H9 (cell line): ENCODE measurements at regions not wholly inside any gene's neighbourhood (a gene's known extent, or its start where the extent isn't known, plus 50 kb on each side); places are given as distances from the start of the nearest gene placed in this dataset.

Experiments
- DNase-seq: peaks from one replicate; pipeline ENCODE4 v3.0.0-alpha.2; 2017
- H2AFZ ChIP-seq: one replicate; pipeline ENCODE4 v1.6.1; 2013; ENCODE audit warnings: mild to moderate bottlenecking, low read length, control low read depth, moderate library complexity
- H2AK5ac ChIP-seq: 2 replicates; pipeline ENCODE4 v1.6.1; 2013; ENCODE audit warnings: low read length, control low read depth, mixed read lengths; ENCODE audit not compliant: insufficient read length
- H2BK120ac ChIP-seq: one replicate; pipeline ENCODE4 v1.6.1; 2013; ENCODE audit warnings: low read depth, mild to moderate bottlenecking, low read length, control low read depth, inconsistent platforms; ENCODE audit not compliant: poor library complexity, severe bottlenecking
- H2BK12ac ChIP-seq: 2 replicates; pipeline ENCODE4 v1.6.1; 2013; ENCODE audit warnings: low read length, control low read depth, mixed read lengths, low read depth; ENCODE audit not compliant: insufficient read length
- H2BK15ac ChIP-seq: 2 replicates; pipeline ENCODE4 v1.6.1; 2013; ENCODE audit warnings: low read depth, low read length, control low read depth
- H2BK20ac ChIP-seq: one replicate; pipeline ENCODE4 v1.6.1; 2013; ENCODE audit warnings: low read depth, mild to moderate bottlenecking, low read length, control low read depth, inconsistent platforms; ENCODE audit not compliant: poor library complexity, severe bottlenecking
- H2BK5ac ChIP-seq: 2 replicates; pipeline ENCODE4 v1.6.1; 2013; ENCODE audit warnings: low read length, control low read depth, mixed read lengths; ENCODE audit not compliant: insufficient read length
- H3K14ac ChIP-seq: 2 replicates; pipeline ENCODE4 v1.6.1; 2013; ENCODE audit warnings: low read length, control low read depth; ENCODE audit not compliant: insufficient read depth
- H3K18ac ChIP-seq: 2 replicates; pipeline ENCODE4 v1.6.1; 2013; ENCODE audit warnings: low read depth, mild to moderate bottlenecking, mixed read lengths, low read length, control low read depth; ENCODE audit not compliant: insufficient read length
- H3K23ac ChIP-seq: 2 replicates; pipeline ENCODE4 v1.6.1; 2013; ENCODE audit warnings: low read length, control low read depth, mixed read lengths, low read depth; ENCODE audit not compliant: insufficient read length
- H3K23me2 ChIP-seq: 2 replicates; pipeline ENCODE4 v1.6.1; 2013; ENCODE audit warnings: low read depth, mild to moderate bottlenecking, mixed read lengths, low read length, control low read depth; ENCODE audit not compliant: insufficient read length, poor library complexity, severe bottlenecking
- H3K27ac ChIP-seq: 2 replicates; pipeline ENCODE4 v1.5.1; 2013; ENCODE audit warnings: low read length, control low read depth, mixed read lengths, low read depth; ENCODE audit not compliant: insufficient read length
- H3K27me3 ChIP-seq: 2 replicates; pipeline ENCODE4 v1.6.1; 2013; ENCODE audit warnings: low read length, control low read depth, inconsistent platforms; ENCODE audit not compliant: insufficient read depth
- H3K4ac ChIP-seq: 2 replicates; pipeline ENCODE4 v1.6.1; 2013; ENCODE audit warnings: low read depth, mild to moderate bottlenecking, control low read depth, inconsistent platforms, low read length, moderate library complexity
- H3K4me1 ChIP-seq: 2 replicates; pipeline ENCODE4 v1.6.1; 2013; ENCODE audit warnings: low read length, control low read depth, inconsistent platforms; ENCODE audit not compliant: insufficient read depth
- H3K4me2 ChIP-seq: 2 replicates; pipeline ENCODE4 v1.6.1; 2013; ENCODE audit warnings: low read length, control low read depth, mixed read lengths; ENCODE audit not compliant: insufficient read length, insufficient read depth
- H3K56ac ChIP-seq: 2 replicates; pipeline ENCODE4 v1.6.1; 2013; ENCODE audit warnings: low read depth, mild to moderate bottlenecking, mixed read lengths, low read length, control low read depth; ENCODE audit not compliant: insufficient read length
- H3K79me1 ChIP-seq: 2 replicates; pipeline ENCODE4 v1.6.1; 2013; ENCODE audit warnings: low read depth, mild to moderate bottlenecking, moderate library complexity, low read length, control low read depth, inconsistent platforms; ENCODE audit not compliant: insufficient read depth, poor library complexity, severe bottlenecking
- H3K79me2 ChIP-seq: 2 replicates; pipeline ENCODE4 v1.6.1; 2013; ENCODE audit warnings: low read length, control low read depth, inconsistent platforms; ENCODE audit not compliant: insufficient read depth
- H3K9ac ChIP-seq: 2 replicates; pipeline ENCODE4 v1.6.1; 2013; ENCODE audit warnings: low read length, control low read depth, mixed read lengths; ENCODE audit not compliant: insufficient read length; ENCODE audit errors: extremely low read depth
- H3K9me3 ChIP-seq: one replicate; pipeline ENCODE4 v1.6.1; 2013; ENCODE audit warnings: low read depth, low read length, inconsistent platforms; ENCODE audit not compliant: control insufficient read depth
- H3T11ph ChIP-seq: one replicate; pipeline ENCODE4 v1.6.1; 2013; ENCODE audit warnings: mild to moderate bottlenecking, low read length, control low read depth, inconsistent platforms
- H4K20me1 ChIP-seq: one replicate; pipeline ENCODE4 v1.6.1; 2013; ENCODE audit not compliant: control insufficient read depth, insufficient read length, insufficient read depth
- H4K5ac ChIP-seq: 2 replicates; pipeline ENCODE4 v1.6.1; 2013; ENCODE audit warnings: low read depth, mild to moderate bottlenecking, mixed read lengths, low read length, control low read depth; ENCODE audit not compliant: insufficient read length
- H4K8ac ChIP-seq: replicated peaks from 2 replicates; pipeline ENCODE4 v1.6.1; 2013; ENCODE audit warnings: low read length, control low read depth, mixed read lengths, low read depth; ENCODE audit not compliant: insufficient read length
- H4K91ac ChIP-seq: 2 replicates; pipeline ENCODE4 v1.6.1; 2013; ENCODE audit warnings: low read depth, mild to moderate bottlenecking, moderate library complexity, mixed read lengths, low read length, control low read depth; ENCODE audit not compliant: insufficient read length
- H3K27ac Mint-ChIP-seq, 3 experiments: 2 replicates in 2 of 3; 3 replicates in 1 of 3; pipeline ENCODE4 v1.8.0; 2020 to 2021; ENCODE audit warnings: mixed read lengths in 3 of 3, mild to moderate bottlenecking in 1 of 3, moderate library complexity in 1 of 3
- H3K27me3 Mint-ChIP-seq: 2 replicates; pipeline ENCODE4 v1.8.0; 2021; ENCODE audit warnings: low read depth, mild to moderate bottlenecking, moderate library complexity, mixed read lengths
- H3K36me3 Mint-ChIP-seq, 3 experiments: 2 replicates in 2 of 3; 3 replicates in 1 of 3; pipeline ENCODE4 v1.8.0; 2020 to 2021; ENCODE audit warnings: low read depth in 3 of 3, mixed read lengths in 3 of 3; ENCODE audit not compliant: insufficient read depth in 1 of 3
- H3K4me1 Mint-ChIP-seq, 2 experiments: 2 replicates each; pipeline ENCODE4 v1.8.0; 2020; ENCODE audit warnings: mixed read lengths in 2 of 2
- H3K4me3 Mint-ChIP-seq, 2 experiments: 2 replicates in 1 of 2; 3 replicates in 1 of 2; pipeline ENCODE4 v1.8.0; 2020 to 2021; ENCODE audit warnings: mild to moderate bottlenecking in 2 of 2, mixed read lengths in 2 of 2, moderate library complexity in 1 of 2
- H3K9me3 Mint-ChIP-seq, 2 experiments: 2 replicates in 1 of 2; 3 replicates in 1 of 2; pipeline ENCODE4 v1.8.0; 2020; ENCODE audit warnings: mild to moderate bottlenecking in 2 of 2, mixed read lengths in 2 of 2, moderate library complexity in 1 of 2
- CTCF ChIP-seq: fragments of 200-600 bp; sonication (generic); conservative IDR thresholded peaks from 3 replicates; pipeline ENCODE4 v1.8.0; 2021; ENCODE audit warnings: antibody characterized with exemption, mild to moderate bottlenecking
- WGBS: extraction: QIAGEN DNeasy Blood & Tissue Kit; methylation state at CpG from one replicate; pipeline ENCODE4 v1.1.7; 2013; ENCODE audit warnings: missing lambda C conversion rate, low lambda C conversion rate, mixed read lengths; ENCODE audit not compliant: insufficient read length; ENCODE audit errors: extremely low coverage; 5-methylcytosine and 5-hydroxymethylcytosine counted together

- Histone ChIP-seq H4K8ac (no peak overlapping the region), H2AFZ (no peak overlapping the region), H2BK12ac (no peak overlapping the region), H3K79me2 (no peaks in the 10 kb centered on the region), H3K27me3 (no peaks in the 10 kb centered on the region), H2BK20ac (no peak overlapping the region), H3K9me3 (no peaks in the 10 kb centered on the region), H2BK5ac (no peak overlapping the region), H3K23me2 (no peaks in the 10 kb centered on the region), H3T11ph (no peak overlapping the region), H3K4me1 (no peaks in the 10 kb centered on the region), H4K5ac (no peak overlapping the region), H3K14ac (no peak overlapping the region), H3K27ac (no peak overlapping the region), H2BK120ac (no peak overlapping the region), H3K9ac (no peak overlapping the region), H3K18ac (no peak overlapping the region), H2AK5ac (no peak overlapping the region), H2BK15ac (no peak overlapping the region), H3K4me2 (no peak overlapping the region), H3K56ac (no peak overlapping the region), H4K91ac (no peak overlapping the region), H3K23ac (no peak overlapping the region), H3K4ac (no peak overlapping the region), H3K79me1 (no peaks in the 10 kb centered on the region), H4K20me1 (no peaks in the 10 kb centered on the region)
- DNase-seq, result no peak
- H3K36me3 Mint-ChIP-seq, result no peaks in the 10 kb centered on the region
- TF ChIP-seq CTCF, result no peak
- no peak overlapping the region for H3K4me3 Mint-ChIP-seq
- no peaks in the 10 kb centered on the region for H3K27me3 Mint-ChIP-seq
- H3K9me3 Mint-ChIP-seq, result no peaks in the 10 kb centered on the region
- no peaks in the 10 kb centered on the region for H3K4me1 Mint-ChIP-seq
- no peak overlapping the region for H3K27ac Mint-ChIP-seq
- WGBS, result no CpG with 5 or more reads among the region's 6 CpGs
Observed at GRCh38 chr12:58529897-58530741, 390.2 kb downstream of the LRIG3 start.
